WERI-Rb-1 (cell line): ENCODE measurements at regions not wholly inside any gene's neighbourhood (a gene's known extent, or its start where the extent isn't known, plus 50 kb on each side); places are given as distances from the start of the nearest gene placed in this dataset.

Source experiments
- DNase-seq: peaks from one replicate; pipeline ENCODE4 v3.0.0-alpha.2; 2020
- H3K27ac ChIP-seq: fragments of 250-450 bp; sonication (Bioruptor Pico); 2 replicates; pipeline ENCODE4 v1.5.1; 2020; ENCODE audit warnings: mild to moderate bottlenecking, moderate library complexity
- H3K27me3 ChIP-seq: fragments of 250-450 bp; sonication (Bioruptor Pico); 2 replicates; pipeline ENCODE4 v1.5.1; 2021; ENCODE audit warnings: mild to moderate bottlenecking, low read depth, moderate library complexity; ENCODE audit not compliant: insufficient read depth, severe bottlenecking
- H3K36me3 ChIP-seq: fragments of 250-450 bp; sonication (Bioruptor Pico); 2 replicates; pipeline ENCODE4 v1.5.1; 2020; ENCODE audit warnings: mild to moderate bottlenecking, moderate library complexity
- H3K4me3 ChIP-seq: 2 replicates; pipeline ENCODE4 v1.5.1; 2011; ENCODE audit warnings: low read depth, mild to moderate bottlenecking, control low read depth, low read length
- H3K9me3 ChIP-seq: fragments of 250-450 bp; sonication (Bioruptor Pico); 2 replicates; pipeline ENCODE4 v1.5.1; 2021; ENCODE audit warnings: mild to moderate bottlenecking, moderate library complexity; ENCODE audit not compliant: severe bottlenecking
- TF ChIP-seq, protein P1 (sequence below): IDR thresholded peaks from 2 replicates; pipeline ENCODE4 v1.5.1; 2011; ENCODE audit warnings: low read depth, mild to moderate bottlenecking, control low read depth, inconsistent platforms, low read length

DNA sequence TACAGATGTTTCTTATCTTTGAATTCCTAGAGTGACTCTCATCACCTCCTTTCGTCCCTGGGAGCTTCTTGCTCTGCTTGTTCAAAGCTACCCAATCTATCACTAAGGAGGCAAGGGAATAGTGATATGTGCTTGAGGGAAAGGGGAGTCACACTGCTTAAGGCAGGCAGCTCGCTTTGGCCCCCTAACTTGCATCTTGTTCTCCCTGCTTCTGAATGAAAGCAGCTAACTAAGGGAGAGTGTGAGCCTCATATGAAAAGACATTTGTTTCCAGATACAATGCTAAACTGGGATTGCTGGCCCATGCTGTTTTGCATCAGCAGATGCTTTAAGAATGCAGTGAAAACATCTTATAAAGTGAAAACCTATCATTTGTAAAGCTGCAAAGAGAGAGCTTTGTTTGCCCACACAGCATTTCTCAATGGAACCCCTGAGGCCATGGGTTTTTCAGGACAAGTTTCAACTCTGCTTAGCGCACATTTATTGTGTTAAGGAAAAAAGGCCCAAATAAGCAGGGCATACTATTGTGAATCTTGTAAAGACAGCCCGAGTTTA is 367.9 kb upstream of the ADAMTSL1 start:
- H3K27ac ChIP-seq: no peak overlapping the region
- no peaks in the 10 kb centered on the region for H3K9me3 ChIP-seq
- no peak for DNase-seq
- TF ChIP-seq, protein P1, sequence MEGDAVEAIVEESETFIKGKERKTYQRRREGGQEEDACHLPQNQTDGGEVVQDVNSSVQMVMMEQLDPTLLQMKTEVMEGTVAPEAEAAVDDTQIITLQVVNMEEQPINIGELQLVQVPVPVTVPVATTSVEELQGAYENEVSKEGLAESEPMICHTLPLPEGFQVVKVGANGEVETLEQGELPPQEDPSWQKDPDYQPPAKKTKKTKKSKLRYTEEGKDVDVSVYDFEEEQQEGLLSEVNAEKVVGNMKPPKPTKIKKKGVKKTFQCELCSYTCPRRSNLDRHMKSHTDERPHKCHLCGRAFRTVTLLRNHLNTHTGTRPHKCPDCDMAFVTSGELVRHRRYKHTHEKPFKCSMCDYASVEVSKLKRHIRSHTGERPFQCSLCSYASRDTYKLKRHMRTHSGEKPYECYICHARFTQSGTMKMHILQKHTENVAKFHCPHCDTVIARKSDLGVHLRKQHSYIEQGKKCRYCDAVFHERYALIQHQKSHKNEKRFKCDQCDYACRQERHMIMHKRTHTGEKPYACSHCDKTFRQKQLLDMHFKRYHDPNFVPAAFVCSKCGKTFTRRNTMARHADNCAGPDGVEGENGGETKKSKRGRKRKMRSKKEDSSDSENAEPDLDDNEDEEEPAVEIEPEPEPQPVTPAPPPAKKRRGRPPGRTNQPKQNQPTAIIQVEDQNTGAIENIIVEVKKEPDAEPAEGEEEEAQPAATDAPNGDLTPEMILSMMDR: no peak
- no peaks in the 10 kb centered on the region for H3K27me3 ChIP-seq
- no peak overlapping the region for H3K4me3 ChIP-seq
- H3K36me3 ChIP-seq: no peaks in the 10 kb centered on the region

DNA sequence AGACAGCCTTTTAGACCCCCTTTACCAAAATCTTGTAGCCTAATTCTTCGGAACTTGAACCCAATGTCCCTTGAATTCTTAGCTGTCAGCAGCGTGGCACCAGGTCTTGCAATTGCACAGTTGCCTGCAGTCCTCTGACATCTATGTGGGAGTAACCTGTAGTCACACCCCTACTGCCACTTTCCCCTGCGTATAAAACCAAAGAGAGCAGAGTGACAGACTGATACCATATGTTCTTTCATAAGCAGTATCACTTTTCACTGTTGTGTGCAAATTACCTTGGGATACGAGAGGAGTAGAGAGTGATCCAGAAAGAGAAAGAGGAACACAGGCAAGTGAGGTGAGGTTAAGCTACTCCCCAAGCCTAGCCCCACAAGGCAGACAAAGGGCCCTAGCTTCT is 364.3 kb upstream of the ADAMTSL1 start:
- Histone ChIP-seq H3K27me3 (no peaks in the 10 kb centered on the region), H3K9me3 (no peaks in the 10 kb centered on the region), H3K27ac (no peak overlapping the region), H3K4me3 (no peak overlapping the region), H3K36me3 (no peaks in the 10 kb centered on the region)
- TF ChIP-seq, protein P1: no peak
- DNase-seq: no peak

DNA sequence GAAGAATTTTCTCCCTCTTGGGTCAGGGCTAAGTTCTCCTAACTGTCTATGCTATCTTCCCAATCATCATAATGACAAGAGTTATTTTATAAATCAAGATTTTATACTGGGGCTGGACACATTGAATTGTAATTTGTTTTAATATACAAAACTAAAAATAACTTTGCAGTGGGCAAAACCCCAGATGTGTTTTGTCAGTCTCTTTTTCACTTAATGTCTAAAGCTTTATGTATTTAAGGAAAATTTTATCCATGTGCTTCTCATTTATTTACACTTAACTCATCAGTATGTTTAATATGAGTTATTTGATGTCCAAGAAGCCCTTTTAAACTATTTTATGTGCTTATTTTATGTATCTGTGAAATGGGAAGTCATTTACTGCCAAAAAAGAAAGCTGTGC is 362.8 kb upstream of the ADAMTSL1 start:
- Histone ChIP-seq H3K27me3 (no peaks in the 10 kb centered on the region), H3K27ac (no peak overlapping the region), H3K36me3 (no peaks in the 10 kb centered on the region), H3K9me3 (no peaks in the 10 kb centered on the region), H3K4me3 (no peak overlapping the region)
- DNase-seq: no peak
- TF ChIP-seq, protein P1: no peak

DNA sequence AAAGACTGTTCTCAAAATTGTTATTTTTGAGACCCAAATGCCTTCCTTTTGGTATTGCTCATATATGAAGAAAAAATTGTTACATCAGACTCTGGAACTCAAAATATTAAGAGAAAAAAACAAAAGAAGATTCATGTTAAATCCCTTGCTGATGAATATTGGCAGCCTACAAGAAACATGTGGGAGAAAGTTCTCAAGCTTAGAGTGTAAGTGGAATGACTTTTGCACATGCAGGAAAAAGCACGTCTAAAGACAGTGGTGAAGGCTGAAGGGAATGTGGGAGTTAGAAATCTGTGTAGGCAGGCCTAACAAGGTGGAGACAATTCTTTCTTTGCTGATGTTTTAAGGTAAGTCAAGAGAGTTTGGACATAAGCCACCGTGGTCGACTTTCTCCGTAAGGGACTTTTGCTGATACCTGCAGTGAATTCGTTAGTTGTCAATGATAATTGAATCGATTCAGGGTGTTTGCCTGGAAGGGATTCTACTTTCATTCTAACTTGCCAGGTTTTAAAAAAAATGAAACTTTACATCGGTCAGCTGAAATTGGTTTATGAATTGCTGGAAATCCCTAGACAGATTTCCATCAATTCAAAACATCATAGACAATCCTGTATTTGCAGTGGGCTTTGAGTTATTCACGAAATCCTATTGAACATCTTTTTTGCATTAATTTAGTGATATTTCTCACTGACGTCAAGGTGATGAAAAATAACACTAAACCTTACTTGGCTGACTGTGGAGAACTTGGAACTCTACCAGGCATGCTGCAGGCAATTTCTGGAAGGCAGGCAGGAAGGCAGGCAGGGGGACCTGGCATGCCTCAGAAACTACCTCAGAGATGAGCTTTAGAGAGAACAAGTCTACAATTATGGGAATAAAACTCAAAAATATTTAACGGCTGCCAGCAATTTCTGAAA is 359.1 kb upstream of the ADAMTSL1 start:
- Histone ChIP-seq H3K36me3 (no peaks in the 10 kb centered on the region), H3K4me3 (no peak overlapping the region), H3K27me3 (no peaks in the 10 kb centered on the region), H3K27ac (no peak overlapping the region), H3K9me3 (no peaks in the 10 kb centered on the region)
- TF ChIP-seq, protein P1: no peak
- DNase-seq: no peak

DNA sequence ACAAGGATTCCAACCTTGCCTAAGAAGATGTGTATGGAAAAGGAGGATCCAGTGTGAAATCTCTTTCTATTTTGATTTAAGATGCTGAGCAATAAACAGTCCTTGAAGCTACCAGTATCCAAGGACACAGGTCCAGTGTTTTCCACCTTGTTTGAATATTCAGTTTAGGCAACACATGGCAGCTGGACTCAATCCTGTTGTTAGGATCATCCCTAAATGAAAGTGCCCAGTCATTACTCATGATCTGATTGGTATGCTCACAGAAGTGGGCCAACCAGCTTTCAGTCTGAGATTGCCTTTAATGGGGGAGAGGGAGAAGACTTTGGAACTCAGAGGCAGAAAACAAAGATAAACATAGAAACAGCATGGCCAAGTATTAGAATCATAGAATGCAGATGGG is 355.7 kb upstream of the ADAMTSL1 start:
- no peaks in the 10 kb centered on the region for H3K27me3 ChIP-seq

More for the DNA sequence above, 355.7 kb upstream of the ADAMTSL1 start:
- DNase-seq: no peak
- Histone ChIP-seq H3K27ac (no peak overlapping the region), H3K9me3 (no peaks in the 10 kb centered on the region), H3K36me3 (no peaks in the 10 kb centered on the region), H3K4me3 (no peak overlapping the region)
- TF ChIP-seq, protein P1: no peak
